H54 (cell line): ENCODE measurements at regions not wholly inside any gene's neighbourhood (a gene's known extent, or its start where the extent isn't known, plus 50 kb on each side); places are given as distances from the start of the nearest gene placed in this dataset.
"Not testable (repeated sequence)": the region's sequence is repeated elsewhere in the genome, so short reads cannot be mapped to it uniquely, and the experiment has no call there.

Source experiments
- DNase-seq: peaks from one replicate; pipeline ENCODE4 v3.0.0; 2011; ENCODE audit warnings: low spot score, mixed read lengths; ENCODE audit not compliant: insufficient read length
- FAIRE-seq: peaks from 3 replicates; lab custom pipeline; 2011; peaks lifted over from hg19 to GRCh38; lab: Jason Lieb, UNC
- POLR2A ChIP-seq: IDR thresholded peaks from 2 replicates; pipeline ENCODE4 v1.6.1; 2011; ENCODE audit warnings: low read depth, mild to moderate bottlenecking, low read length

DNA sequence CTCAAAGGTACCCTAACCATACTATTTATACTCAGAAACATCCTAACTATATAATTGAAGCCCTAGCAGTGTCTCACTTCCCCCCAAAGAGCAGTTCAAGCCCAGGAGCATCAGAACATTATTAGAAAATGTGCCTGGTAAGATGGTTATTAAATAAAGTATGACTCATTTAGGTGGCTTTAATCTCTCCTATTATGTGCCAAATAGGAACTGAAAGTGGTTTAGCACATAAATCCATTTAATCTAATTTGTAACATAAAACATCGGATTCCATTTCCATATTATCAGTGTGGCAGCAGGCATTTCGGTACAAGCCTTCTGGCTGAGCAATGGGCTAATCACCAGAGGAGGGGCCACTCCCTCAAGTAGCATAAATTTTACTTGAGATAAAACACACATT lies 395.2 kb upstream of the TMTC1 start:
- no peak for TF ChIP-seq POLR2A
- no peak for FAIRE-seq
- DNase-seq = no peak

DNA sequence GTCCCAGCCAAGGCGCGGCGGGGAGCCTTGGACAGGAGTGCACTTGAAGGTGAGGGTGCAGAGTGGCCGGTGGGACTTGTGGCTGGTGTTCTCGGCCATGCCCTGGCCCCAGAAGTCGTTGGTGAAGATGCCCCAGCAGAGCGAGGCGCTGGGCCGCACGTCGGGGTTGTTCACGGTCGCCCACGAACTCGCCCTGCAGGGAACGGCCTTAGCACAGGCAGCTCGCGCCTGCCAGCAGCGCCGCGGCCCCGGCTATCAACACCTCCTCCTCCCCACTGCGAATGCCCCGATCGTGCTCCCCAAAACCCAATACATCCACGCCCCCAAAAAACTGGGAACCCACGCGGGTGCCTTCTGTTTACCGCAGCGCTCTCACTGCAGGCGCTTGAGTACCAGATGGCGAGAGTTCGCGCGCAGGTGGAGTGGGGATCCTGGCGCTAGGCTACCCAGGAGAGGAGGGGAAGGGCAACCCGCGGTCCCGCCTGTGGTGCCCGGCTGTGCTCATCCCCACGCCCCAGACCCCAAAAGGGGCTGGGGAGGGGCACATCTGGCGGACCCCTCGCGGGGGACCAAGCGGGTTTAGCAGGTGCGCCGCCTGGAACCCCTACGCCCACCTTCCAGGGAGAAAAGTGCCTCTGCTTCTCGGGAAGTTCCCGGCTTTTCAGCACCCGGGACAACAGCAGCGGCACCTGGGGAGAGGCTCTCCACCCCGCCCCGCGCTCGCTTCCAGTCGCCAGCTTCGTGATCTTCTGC lies 386.3 kb upstream of the TMTC1 start:
- DNase-seq = no peak
- FAIRE-seq = no peak
- no peak for TF ChIP-seq POLR2A

DNA sequence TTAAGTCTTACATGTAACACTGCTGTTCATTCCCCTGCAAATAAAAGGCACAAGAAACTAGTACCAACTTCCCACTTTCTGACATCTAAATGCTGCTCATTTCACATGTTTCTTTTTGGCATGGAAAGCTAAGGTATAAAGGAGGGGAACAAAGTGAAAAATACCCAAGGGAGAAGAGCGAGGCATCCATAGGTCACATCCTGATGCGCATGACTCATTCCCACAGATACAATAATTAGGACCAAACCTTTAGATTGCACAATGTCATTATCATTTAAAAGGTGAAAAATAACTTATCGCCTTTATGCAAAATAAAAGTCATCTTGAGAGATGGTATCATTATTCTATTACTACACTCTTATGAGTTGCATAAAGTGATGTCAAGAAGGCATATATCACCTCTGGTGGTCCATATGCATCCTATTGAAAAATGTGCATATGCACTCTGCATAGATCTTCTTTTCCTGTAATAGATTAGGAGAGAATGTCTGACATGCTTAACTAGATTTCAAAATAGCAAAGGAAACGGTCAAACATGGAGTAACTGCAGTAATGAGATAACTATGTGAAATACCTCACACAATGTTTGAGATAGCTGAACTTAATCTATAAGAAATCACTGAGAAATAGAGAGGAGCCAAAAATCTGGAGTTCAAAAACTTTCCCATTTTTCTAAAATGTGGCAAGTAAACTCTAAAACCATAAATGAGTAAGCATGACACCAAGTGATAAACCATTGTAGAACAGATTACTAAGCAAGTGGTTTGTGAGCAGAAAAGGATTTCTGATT lies 382.5 kb upstream of the TMTC1 start:
- FAIRE-seq (no peak), DNase-seq (no peak)
- TF ChIP-seq POLR2A = no peak

DNA sequence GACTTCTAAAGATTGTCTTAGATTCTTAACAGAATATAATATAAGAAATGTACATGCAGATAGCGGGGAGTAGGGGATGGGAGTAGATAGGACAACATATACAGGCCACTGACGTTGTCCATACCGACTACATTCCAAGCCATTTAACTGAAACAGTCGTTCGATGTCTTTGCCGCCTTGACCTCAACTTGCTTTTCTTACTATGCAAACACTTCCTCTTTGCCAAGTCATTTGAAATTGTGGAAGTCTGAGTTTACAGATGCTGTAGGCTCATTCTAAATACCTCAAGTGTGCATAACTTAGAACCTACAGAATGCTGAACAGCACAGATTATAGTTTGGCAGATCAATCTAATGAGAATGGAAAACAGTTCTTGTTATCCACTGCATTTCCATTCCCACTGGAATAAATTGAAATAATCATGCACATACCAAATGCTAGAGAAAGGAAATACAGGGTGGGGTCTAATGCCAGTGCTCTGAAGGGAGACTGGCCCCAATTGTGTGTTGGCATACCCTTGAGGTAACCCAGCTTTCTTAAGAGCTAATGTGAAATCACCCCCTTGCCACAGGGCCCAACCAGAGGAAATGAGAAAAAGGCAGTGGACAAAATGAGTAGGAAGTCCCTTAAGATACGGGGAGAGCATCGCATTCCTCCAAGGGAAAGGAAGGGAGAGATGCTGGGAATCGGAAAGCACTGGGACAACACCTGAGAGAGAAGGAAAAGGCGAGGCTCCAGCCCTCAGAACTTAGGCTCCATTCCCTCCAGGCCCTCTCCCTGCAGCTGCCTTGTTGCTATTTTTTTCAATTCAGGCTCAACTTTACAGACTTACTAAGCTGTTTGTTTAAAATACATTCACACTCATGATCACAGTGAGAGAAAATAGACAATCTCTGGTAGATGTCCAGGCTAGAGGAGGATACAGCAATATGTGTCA lies 380.9 kb upstream of the TMTC1 start:
- DNase-seq (no peak), FAIRE-seq (no peak)
- TF ChIP-seq POLR2A = no peak

DNA sequence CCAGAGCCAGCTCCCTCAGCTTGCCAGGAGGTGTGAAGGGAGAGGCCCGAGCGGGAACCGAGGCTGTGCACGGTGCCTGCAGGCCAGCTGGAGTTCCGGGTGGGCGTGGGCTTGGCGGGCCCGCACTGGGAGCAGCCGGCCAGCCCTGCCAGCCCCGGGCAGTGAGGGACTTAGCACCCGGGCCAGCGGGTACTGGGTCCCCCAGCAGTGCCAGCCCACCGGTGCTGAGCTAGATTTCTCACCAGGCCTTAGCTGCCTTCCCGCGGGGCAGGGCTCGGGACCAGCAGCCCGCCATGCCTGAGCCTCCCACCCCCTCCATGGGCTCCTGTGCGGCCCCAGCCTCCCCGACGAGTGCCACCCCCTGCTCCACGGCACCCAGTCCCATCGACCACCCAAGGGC lies 373.1 kb upstream of the TMTC1 start:
- not testable (repeated sequence) for DNase-seq, FAIRE-seq

DNA sequence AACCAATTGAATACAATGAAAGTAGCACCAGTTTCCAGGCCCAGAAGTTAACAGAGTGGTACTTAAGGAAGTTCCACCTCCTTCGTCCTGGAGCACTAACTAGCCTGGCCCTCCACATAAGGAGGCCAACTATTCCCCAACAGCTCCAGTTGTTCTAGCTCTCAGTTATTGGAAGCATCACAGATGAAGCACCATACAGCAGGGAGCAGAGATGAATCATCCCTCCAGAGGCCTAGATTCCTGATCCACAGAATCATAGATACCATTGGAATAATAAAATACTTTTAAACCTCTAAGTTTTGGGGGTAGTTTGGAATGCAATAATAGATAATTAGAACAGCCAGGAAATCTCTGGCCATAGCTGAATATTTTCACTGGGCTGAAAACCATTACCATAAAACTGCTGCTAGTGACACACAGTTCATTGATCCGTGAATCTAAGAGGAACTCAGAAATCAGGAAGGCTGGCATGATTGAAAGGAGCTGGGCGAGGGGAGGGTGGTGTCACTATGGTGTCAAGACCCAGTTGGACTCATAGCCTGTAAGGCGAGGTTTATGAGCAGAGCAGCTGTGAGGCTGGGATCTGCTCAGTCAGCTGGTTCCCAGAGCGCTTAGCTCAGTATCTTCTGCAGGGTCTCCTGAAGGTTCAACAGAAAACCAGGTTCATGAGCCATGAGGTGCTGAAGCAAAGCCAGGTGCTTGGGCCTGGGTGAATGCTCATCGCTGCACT lies 371.4 kb upstream of the TMTC1 start:
- FAIRE-seq = no peak
- no peak for TF ChIP-seq POLR2A

DNA sequence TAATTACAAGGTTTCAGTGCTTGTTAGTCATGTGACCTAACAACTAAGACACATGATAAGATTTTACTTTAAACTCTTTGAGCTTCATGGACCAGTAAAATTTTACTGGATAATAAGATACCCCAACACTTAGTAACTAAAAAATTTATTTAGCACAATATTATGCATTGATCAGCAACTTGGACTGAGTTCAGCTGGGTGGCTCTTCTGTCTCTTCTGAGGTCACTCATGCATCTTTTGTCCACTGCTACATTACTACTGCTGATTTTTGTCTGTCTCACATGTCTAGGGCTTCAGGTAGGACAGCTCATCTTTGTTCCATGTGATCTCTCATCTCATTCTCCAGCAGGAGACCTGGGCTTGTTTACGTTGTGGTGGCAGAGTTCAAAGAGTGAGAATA lies 370.2 kb upstream of the TMTC1 start:
- FAIRE-seq (no peak), DNase-seq (no peak)
- no peak for TF ChIP-seq POLR2A

More for the DNA sequence above, 371.4 kb upstream of the TMTC1 start:
- no peak for DNase-seq

DNA sequence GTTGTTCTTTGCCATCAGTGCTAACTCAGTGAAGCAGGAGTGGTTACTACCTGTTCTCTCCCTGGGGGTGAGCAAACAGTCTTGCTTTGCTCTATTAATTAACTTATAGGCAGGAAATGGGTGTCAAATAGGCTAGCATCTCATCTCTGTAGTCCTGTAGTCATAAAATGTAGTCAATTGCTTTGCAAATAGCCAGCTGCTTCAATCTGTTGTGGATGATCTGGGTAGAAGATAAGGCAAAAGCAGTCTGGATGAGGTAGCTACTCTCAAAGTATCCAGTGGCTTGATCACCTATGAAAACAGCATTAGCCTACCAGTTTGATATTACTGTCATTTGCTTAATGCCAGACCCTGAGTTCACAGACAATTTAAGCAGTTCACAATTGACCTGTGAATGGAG lies 369.0 kb upstream of the TMTC1 start:
- no peak for TF ChIP-seq POLR2A
- no peak for FAIRE-seq
- no peak for DNase-seq

DNA sequence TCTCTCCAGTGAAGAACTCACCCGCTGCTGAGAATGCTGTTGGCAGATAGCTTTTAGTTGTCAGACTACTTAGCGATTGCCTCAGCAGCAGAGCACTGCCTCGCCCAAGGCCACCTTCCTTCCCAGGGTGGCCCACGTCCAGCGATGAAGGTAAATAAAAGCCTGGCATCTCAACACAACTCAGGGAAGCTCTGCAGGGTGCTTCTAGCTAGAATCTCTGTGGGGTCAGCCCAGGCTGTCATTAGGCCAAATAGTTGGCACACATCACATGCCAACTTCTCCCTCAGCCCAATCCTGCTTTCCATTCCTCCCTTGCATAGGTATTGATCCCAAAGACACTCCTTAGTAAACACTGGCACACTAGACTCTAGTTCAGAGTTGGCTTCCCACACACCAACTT lies 368.1 kb upstream of the TMTC1 start:
- no peak for FAIRE-seq
- DNase-seq = no peak
- TF ChIP-seq POLR2A = no peak

DNA sequence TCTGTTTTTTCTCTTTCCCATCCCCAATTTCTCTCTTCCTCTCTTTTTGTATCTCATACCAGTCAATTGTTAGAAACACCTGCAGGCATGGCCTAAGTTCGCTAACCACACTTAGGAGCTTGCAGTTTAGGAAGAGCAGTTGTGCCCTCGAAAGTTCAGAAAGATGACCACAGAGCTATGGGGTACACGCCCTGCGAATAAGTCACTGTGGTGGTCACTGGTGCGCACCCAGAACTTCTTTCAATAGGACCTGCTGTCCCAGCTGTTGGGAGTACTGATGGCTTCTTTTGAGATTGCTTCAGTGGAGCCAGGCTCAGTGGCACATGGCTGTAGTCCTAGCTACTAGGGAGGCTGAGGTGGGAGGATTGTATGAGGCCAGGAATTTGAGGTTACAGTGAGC lies 362.8 kb upstream of the TMTC1 start:
- FAIRE-seq (no peak), DNase-seq (no peak)
- no peak for TF ChIP-seq POLR2A

DNA sequence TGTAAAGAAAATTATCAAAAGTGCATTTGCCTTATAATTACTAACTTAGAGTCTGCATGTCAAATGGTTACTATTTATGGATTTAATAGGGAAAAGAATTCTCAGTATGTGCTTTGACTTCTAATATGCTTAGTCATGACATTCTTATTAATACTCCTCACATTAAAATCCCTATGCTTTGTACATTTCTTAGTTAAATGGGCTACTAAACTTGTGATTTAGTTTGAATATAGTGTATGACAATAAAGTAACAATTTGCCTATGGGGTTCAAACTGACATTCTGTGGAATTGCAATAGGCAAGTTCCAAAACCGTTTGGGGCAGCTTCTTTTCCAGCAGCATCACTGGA lies 361.9 kb upstream of the TMTC1 start:
- FAIRE-seq (no peak), DNase-seq (no peak)
- no peak for TF ChIP-seq POLR2A

DNA sequence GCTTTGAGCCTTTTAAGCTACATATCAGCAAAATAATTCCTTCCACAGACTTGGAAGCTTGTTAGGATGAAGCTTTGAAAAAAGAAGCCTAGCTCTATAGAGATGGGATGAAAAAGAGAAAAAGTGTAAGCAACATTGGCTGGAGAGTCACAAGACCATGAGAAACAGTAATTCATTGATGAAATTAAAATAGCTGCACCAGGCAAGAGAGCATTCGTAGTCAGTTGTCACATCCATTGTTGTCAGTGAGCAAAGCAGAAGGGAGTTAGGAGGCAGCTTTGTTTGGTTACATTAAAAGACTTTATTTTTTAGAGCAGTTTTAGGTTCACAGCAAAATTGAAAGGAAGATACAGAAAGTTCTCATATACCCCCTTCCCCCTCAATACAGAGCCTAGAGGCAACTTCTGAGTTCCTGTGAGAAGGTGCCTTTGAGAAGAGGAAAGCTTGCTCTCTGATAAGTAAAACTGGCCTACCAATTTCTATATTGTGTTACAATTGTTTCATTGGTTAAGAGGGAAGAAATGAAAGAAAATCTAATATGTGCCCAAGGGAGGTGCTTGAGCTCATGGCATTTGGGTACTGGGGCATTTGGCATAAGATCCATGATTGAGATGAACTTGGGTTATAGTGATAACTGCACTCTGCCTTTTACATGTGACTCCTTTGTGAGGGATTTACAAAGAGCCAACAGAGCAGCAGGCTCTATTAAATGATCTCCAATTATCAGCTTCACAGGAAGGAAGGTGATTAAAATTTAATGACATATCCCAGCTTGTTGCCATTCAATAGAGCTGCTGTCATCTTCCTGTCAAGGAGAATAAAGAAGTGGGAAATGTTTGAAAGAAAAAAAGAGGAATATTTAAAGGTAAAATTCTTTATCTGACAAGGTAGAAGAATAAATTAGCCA lies 361.3 kb upstream of the TMTC1 start:
- no peak for FAIRE-seq
- DNase-seq = no peak
- no peak for TF ChIP-seq POLR2A
